HG02885 (cell line): ENCODE measurements at regions not wholly inside any gene's neighbourhood (a gene's known extent, or its start where the extent isn't known, plus 50 kb on each side); places are given as distances from the start of the nearest gene placed in this dataset.

Experiments used
- ATAC-seq: cut with Tn5 transposase; IDR thresholded peaks from one replicate; pipeline ENCODE4 v1.9.1; 2021; ENCODE audit warnings: mild to moderate bottlenecking; ENCODE audit not compliant: unreplicated experiment, poor library complexity

GRCh38 chr1:82454431-82454830 lies 653.7 kb downstream of the ADGRL2 start:
- no peak for ATAC-seq

- no peak for ATAC-seq
Measured at GRCh38 chr1:82453511-82454185, 652.9 kb downstream of the ADGRL2 start.

GRCh38 chr1:82452096-82452495 lies 651.4 kb downstream of the ADGRL2 start:
- ATAC-seq: no peak

GRCh38 chr1:82451191-82451590 lies 650.5 kb downstream of the ADGRL2 start:
- no peak for ATAC-seq

GRCh38 chr1:82449506-82450057 lies 648.8 kb downstream of the ADGRL2 start:
- ATAC-seq: no peak

GRCh38 chr1:82446955-82447354 lies 646.2 kb downstream of the ADGRL2 start:
- no peak for ATAC-seq

- ATAC-seq: no peak
Measured at GRCh38 chr1:82446236-82446635, 645.5 kb downstream of the ADGRL2 start.

- ATAC-seq: no peak
Measured at GRCh38 chr1:82445827-82446226, 645.1 kb downstream of the ADGRL2 start.

GRCh38 chr1:82445132-82445531 lies 644.4 kb downstream of the ADGRL2 start:
- ATAC-seq: no peak

- no peak for ATAC-seq
Measured at GRCh38 chr1:82441402-82441801, 640.7 kb downstream of the ADGRL2 start.

GRCh38 chr1:82423174-82423815 lies 622.6 kb downstream of the ADGRL2 start:
- ATAC-seq: no peak

- no peak for ATAC-seq
Measured at GRCh38 chr1:82421782-82422181, 621.0 kb downstream of the ADGRL2 start.

- ATAC-seq: no peak
Measured at GRCh38 chr1:82420584-82420983, 619.9 kb downstream of the ADGRL2 start.

- ATAC-seq: no peak
Measured at GRCh38 chr1:82411605-82412004, 610.9 kb downstream of the ADGRL2 start.

- no peak for ATAC-seq
Measured at GRCh38 chr1:82405333-82405732, 604.6 kb downstream of the ADGRL2 start.

GRCh38 chr1:82401116-82401515 lies 600.4 kb downstream of the ADGRL2 start:
- no peak for ATAC-seq

- ATAC-seq: no peak
Measured at GRCh38 chr1:82400521-82400920, 599.8 kb downstream of the ADGRL2 start.

- ATAC-seq: no peak
Measured at GRCh38 chr1:82399093-82399492, 598.4 kb downstream of the ADGRL2 start.

GRCh38 chr1:82398357-82398756 lies 597.6 kb downstream of the ADGRL2 start:
- ATAC-seq: no peak

GRCh38 chr1:82395440-82395839 lies 594.7 kb downstream of the ADGRL2 start:
- ATAC-seq: peak; percentile 64

GRCh38 chr1:82392946-82393345 lies 592.2 kb downstream of the ADGRL2 start:
- ATAC-seq: no peak

- no peak for ATAC-seq
Measured at GRCh38 chr1:82392513-82392912, 591.8 kb downstream of the ADGRL2 start.
